ENCODE measurements at regions not wholly inside any gene's neighbourhood (a gene's known extent, or its start where the extent isn't known, plus 50 kb on each side); places are given as distances from the start of the nearest gene placed in this dataset.

GRCh38 chr2:7801212-7801611, 880.6 kb upstream of the ID2 start:
- TF ChIP-seq POLR2AphosphoS5 (IDR thresholded peaks at IDR 0.05; ENCODE audit: low read depth, low read length) (no peak), SIN3A (IDR thresholded peaks at IDR 0.05; ENCODE audit: borderline replicate concordance, insufficient read depth, low read length) (no peak), REST (IDR thresholded peaks at IDR 0.05; ENCODE audit: insufficient read depth in 1 of 2, low read depth in 2 of 2, low read length in 2 of 2) (no peak), FOXP2 (optimal IDR thresholded peaks at IDR 0.05; ENCODE audit: borderline replicate concordance, extremely low read depth, extremely low read length, insufficient read depth) (no peak), TAF1 (IDR thresholded peaks at IDR 0.05; ENCODE audit: borderline replicate concordance, insufficient read depth, low read length) (no peak)
